Esophagus (tissue), 2 donors: ENCODE measurements at regions not wholly inside any gene's neighbourhood (a gene's known extent, or its start where the extent isn't known, plus 50 kb on each side); places are given as distances from the start of the nearest gene placed in this dataset.

Experiments
- H3K27ac ChIP-seq, 2 donors: one replicate each; pipeline ENCODE4 v1.5.1; 2013; ENCODE audit warnings: low read depth in 2 of 2, mild to moderate bottlenecking in 2 of 2, inconsistent platforms in 1 of 2, low read length in 1 of 2, moderate library complexity in 1 of 2
- H3K27me3 ChIP-seq, 2 donors: one replicate each; pipeline ENCODE4 v1.6.1; 2013; ENCODE audit warnings: low read length in 2 of 2, control low read depth in 1 of 2, mild to moderate bottlenecking in 1 of 2; ENCODE audit not compliant: insufficient read depth in 2 of 2, control insufficient read depth in 1 of 2
- H3K36me3 ChIP-seq, 2 donors: one replicate each; pipeline ENCODE4 v1.6.1; 2013; ENCODE audit warnings: low read length in 1 of 2; ENCODE audit not compliant: control insufficient read depth in 2 of 2, insufficient read depth in 2 of 2
- H3K4me1 ChIP-seq, 2 donors: one replicate each; pipeline ENCODE4 v1.6.1; 2013; ENCODE audit warnings: low read length in 1 of 2; ENCODE audit not compliant: control insufficient read depth in 2 of 2, insufficient read depth in 2 of 2
- H3K4me3 ChIP-seq, 2 donors: one replicate each; pipeline ENCODE4 v1.5.1; 2013; ENCODE audit warnings: low read length in 2 of 2, mild to moderate bottlenecking in 2 of 2, low read depth in 1 of 2, moderate library complexity in 1 of 2
- H3K9me3 ChIP-seq, 2 donors: one replicate each; pipeline ENCODE4 v1.6.1; 2013; ENCODE audit warnings: mild to moderate bottlenecking in 2 of 2, low read depth in 1 of 2, low read length in 1 of 2, moderate library complexity in 1 of 2; ENCODE audit not compliant: control insufficient read depth in 2 of 2, insufficient read depth in 1 of 2
- WGBS, 2 donors: extraction: QIAGEN DNeasy Blood & Tissue Kit; methylation state at CpG; one replicate each; pipeline ENCODE4 v1.1.7; 2013; 5-methylcytosine and 5-hydroxymethylcytosine counted together
- donor health status: healthy with polysubstance abuse.
- donor health status: Bipolar disorder and iron deficiency.

DNA sequence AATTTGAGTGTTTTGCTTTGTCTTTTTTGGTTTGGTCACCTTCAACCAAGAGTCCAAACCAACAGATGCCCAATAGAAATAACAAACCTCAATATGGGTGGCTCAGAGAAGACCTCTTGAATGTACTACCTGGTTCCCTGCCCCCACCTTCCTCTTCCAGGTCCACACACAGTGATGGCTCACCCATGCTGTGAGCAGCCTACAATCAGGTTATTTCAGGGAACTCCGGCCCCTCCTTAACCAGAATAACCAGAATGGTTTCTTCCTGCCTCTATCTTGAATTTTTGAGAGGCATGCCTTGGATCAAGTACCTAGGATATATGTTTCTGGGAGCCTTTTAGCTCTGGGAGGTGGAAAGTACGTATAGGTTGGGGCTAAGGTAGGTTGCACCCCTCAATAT, 327.1 kb upstream of the PRDM1 start:
- no peaks in the 10 kb centered on the region for H3K9me3 ChIP-seq
- peak overlapping the region; percentile 78 to 89 for H3K27ac ChIP-seq
- H3K4me3 ChIP-seq, result no peak overlapping the region
- H3K4me1 ChIP-seq, result no peaks in the 10 kb centered on the region
- no peaks in the 10 kb centered on the region for H3K27me3 ChIP-seq
- 60 to 77% methylated on average over 2 of the region's 2 CpGs for WGBS, 2 donors
- H3K36me3 ChIP-seq, result no peaks in the 10 kb centered on the region

DNA sequence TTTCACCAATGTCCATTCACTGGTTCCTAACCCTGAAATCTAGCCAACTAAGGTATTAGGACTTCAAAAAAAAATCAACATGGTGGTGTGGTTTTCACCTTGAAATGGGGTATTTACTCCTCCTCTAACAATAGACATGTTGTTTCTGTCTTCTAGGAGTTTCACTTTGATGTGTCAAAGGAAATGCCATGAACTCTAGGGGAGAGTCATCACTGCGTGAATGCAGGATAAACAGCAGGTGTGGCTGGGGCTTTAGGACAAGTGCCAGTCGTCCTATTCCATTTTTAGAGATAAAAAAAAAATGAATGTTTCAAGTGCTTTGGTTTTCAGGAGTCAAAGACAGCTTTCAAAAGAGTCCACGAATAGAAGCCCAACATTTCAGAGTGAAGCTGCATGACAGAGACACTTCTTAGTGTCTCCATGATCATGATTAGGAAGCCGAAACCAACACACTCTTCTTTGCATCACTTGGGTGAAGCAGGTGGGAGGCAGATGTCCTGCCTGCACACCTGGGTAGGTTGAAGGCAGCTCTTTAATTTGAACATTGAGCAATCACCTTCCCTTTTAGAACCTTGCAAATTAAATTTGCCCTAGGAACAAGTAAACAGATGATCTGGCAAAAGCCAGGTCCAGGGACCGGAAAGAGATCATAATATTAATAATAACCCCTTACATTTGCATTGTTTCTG, 328.5 kb upstream of the PRDM1 start:
- Histone ChIP-seq H3K9me3 (no peaks in the 10 kb centered on the region), H3K4me1 (peaks cover 0 to under 1% of the 10 kb centered on the region in 2 donors), H3K36me3 (no peaks in the 10 kb centered on the region), H3K27me3 (no peaks in the 10 kb centered on the region), H3K4me3 (no peak overlapping the region), H3K27ac (peak overlapping the region; percentile 67 to 89)
- 59 to 61% methylated on average over 5 of the region's 5 CpGs for WGBS, 2 donors

DNA sequence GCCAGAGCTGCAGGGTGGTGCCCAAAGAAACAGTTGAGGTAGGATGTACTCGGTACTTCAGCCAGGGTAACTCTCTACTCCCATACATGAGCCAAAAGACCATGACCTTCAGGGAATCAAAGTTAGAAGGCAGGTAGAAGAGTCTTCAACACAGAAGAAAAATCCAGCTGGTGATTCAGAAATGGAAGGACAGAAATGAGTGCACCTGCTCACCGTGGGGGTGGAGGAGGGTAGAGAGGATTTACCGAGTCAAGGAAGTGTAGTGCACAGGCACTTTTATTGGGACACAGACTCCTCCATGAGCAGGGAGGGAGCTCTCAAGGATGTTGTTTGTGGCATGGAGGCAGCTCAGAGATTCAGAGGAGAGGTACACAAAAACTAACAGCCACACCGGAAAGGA, 330.3 kb upstream of the PRDM1 start:
- no peaks in the 10 kb centered on the region for H3K9me3 ChIP-seq
- H3K4me1 ChIP-seq, result peaks cover 0 to 3% of the 10 kb centered on the region in 2 donors
- H3K4me3 ChIP-seq, result no peak overlapping the region
- peak overlapping the region in 1 of 2 donors; percentile 63 for H3K27ac ChIP-seq
- no peaks in the 10 kb centered on the region for H3K27me3 ChIP-seq
- WGBS, 2 donors, result 83 to 89% methylated on average over 4 of the region's 4 CpGs
- no peaks in the 10 kb centered on the region for H3K36me3 ChIP-seq

DNA sequence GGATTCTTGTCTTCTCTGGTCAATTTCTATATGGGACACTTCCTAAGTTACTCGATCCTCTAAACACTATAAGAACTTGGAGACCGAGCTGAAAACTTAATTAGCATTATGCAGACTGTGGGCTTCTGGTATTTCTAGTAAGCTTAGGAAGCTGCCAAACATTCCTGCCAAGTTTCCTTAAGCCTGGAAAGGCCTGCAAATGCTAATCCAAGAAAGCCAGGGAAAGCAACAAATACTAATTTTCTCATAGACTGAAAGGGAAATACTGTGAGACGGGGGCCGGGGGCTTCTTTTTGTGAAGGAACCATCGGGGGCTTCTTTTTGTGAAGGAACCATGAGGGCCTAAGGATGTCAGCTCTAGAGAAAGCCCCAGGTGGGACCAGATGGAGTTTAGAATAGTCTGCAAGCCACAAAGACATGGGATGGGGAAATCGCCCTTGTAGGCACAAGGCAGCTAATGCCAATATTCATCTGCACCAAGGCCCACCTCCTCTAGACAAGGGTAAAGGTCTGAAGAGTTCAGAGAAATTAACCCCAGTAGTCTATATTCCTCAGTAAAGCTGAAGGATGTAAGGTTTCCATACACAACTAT, 332.4 kb upstream of the PRDM1 start:
- H3K36me3 ChIP-seq, result no peaks in the 10 kb centered on the region
- no peak overlapping the region for H3K4me3 ChIP-seq
- no peaks in the 10 kb centered on the region for H3K27me3 ChIP-seq
- peak overlapping the region in 1 of 2 donors; percentile 75 for H3K27ac ChIP-seq
- 36 to 45% methylated on average over 6 of the region's 6 CpGs for WGBS, 2 donors
- H3K9me3 ChIP-seq, result no peaks in the 10 kb centered on the region
- H3K4me1 ChIP-seq, result peaks cover 0 to 3% of the 10 kb centered on the region in 2 donors

- Histone ChIP-seq H3K9me3 (no peaks in the 10 kb centered on the region), H3K27ac (peak overlapping the region in 1 of 2 donors; percentile 75), H3K4me3 (no peak overlapping the region), H3K36me3 (no peaks in the 10 kb centered on the region), H3K4me1 (peaks cover 0 to 3% of the 10 kb centered on the region in 2 donors), H3K27me3 (no peaks in the 10 kb centered on the region)
- 52 to 58% methylated on average over 8 of the region's 8 CpGs for WGBS, 2 donors
Observed at GRCh38 chr6:105753207-105753606, 332.9 kb upstream of the PRDM1 start.

- WGBS, 2 donors, result 71 to 83% methylated on average over 3 of the region's 3 CpGs
- Histone ChIP-seq H3K27me3 (no peaks in the 10 kb centered on the region), H3K4me3 (no peak overlapping the region), H3K9me3 (no peaks in the 10 kb centered on the region), H3K4me1 (peaks cover 0 to 3% of the 10 kb centered on the region in 2 donors), H3K27ac (no peak overlapping the region), H3K36me3 (no peaks in the 10 kb centered on the region)
Observed at GRCh38 chr6:105750089-105750488, 336.0 kb upstream of the PRDM1 start.

GRCh38 chr6:105748737-105749161, 337.4 kb upstream of the PRDM1 start:
- Histone ChIP-seq H3K36me3 (no peaks in the 10 kb centered on the region), H3K9me3 (no peaks in the 10 kb centered on the region), H3K4me1 (peaks cover 0 to 3% of the 10 kb centered on the region in 2 donors), H3K4me3 (no peak overlapping the region), H3K27ac (no peak overlapping the region), H3K27me3 (no peaks in the 10 kb centered on the region)
- 60 to 65% methylated on average over 6 of the region's 6 CpGs for WGBS, 2 donors

- Histone ChIP-seq H3K4me3 (no peak overlapping the region), H3K27ac (no peak overlapping the region), H3K9me3 (no peaks in the 10 kb centered on the region), H3K4me1 (peaks cover 0 to 3% of the 10 kb centered on the region in 2 donors), H3K27me3 (no peaks in the 10 kb centered on the region), H3K36me3 (no peaks in the 10 kb centered on the region)
- WGBS, 2 donors, result 85 to 86% methylated on average over 3 of the region's 3 CpGs
Observed at GRCh38 chr6:105747823-105748405, 338.2 kb upstream of the PRDM1 start.

DNA sequence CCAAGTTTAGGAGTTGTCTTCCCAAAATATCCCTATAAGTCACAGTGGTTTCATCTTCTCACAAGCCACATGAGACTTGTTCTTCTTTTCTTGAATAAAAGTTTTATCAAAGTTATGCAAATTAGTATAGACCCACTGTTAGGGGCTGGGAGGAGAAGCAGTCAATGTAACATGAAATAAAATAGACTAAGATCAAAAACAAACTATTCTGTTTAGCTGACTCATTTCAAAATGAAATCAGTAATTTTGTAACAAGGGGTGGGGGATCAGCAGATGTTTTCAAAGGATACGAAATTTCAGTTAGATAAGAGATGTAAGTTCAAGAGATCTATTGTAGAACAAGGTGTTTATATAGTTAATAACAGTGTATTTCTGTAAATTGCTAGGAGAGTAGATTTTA, 339.6 kb upstream of the PRDM1 start:
- Histone ChIP-seq H3K36me3 (no peaks in the 10 kb centered on the region), H3K4me3 (no peak overlapping the region), H3K27me3 (no peaks in the 10 kb centered on the region), H3K9me3 (no peaks in the 10 kb centered on the region), H3K4me1 (no peaks in the 10 kb centered on the region), H3K27ac (no peak overlapping the region)
- 53 to 64% methylated on average over 1 of the region's 1 CpG for WGBS, 2 donors
